ENCODE measurements at regions not wholly inside any gene's neighbourhood (a gene's known extent, or its start where the extent isn't known, plus 50 kb on each side); places are given as distances from the start of the nearest gene placed in this dataset.

DNA sequence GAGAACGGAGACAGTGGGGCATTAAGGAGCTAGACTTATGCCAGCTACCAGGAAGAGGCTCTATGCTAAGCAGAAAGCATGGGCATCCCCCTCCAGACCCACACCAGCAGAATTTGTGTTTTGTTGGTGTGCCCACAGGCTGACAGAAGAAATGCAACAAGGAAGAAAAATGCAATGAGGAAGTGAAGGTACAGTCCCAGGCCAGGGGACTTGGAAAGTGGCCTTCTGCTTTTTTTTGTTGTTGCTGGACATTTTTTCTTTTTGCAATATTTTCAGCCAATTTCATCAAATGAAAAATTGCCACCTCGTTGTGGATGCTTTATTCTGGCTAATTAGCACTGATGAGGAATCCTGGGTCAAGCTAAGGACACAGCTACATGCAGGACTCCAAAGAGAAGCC lies 167.7 kb downstream of the TSHZ3 start:
- no peak for TF ChIP-seq CTCF (conservative IDR thresholded peaks at IDR 0.05 in 1 of 2, IDR thresholded peaks at IDR 0.05 in 1 of 2; ENCODE audit: low read depth in 1 of 2, low read length in 2 of 2)
- no peak for TF ChIP-seq EZH2 (IDR thresholded peaks at IDR 0.05; ENCODE audit: low read length, missing control alignments)

All from fibroblast of lung (primary cell).